NCI-H446 (cell line): ENCODE measurements at regions not wholly inside any gene's neighbourhood (a gene's known extent, or its start where the extent isn't known, plus 50 kb on each side); places are given as distances from the start of the nearest gene placed in this dataset.

Experiments
- DNase-seq, 2 experiments: peaks; one replicate each; lab custom pipeline; 2025; lab: John Stamatoyannopoulos, UW

DNA sequence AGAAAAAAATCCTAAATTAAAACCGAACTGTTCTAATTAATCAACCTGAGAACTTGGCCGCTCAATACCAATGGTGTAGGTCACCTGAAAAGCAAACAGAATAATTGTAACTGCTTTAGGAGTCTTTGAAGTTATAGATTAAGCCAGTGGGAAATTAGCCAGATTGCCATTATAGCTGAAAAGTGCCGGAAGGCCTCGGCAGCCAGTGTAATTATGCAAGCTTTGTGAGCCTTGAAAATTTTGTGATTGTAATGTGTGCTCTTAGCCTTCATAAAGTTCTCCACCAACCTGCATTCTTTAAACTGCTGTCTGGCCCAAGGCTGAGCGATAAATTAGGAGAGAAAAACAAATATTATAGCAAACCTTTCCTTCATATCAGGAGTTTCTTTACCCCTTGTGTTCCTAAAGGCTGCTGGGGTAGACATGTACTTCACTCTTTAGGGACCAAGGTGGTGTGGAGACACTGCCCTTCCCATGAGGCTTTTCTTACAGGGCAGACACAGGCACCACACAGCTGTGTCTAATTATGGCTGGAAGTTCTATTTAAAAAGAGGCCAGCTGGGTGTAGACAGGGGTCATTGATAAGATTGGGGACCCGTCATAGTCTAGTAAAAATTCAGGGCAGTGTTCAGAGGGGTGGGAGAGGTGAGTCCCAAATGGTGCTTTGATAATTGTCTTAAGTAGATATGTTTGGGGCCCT, 991.2 kb downstream of the FLRT2 start:
- no peak for DNase-seq

- DNase-seq, result no peak
Observed at GRCh38 chr14:86518298-86518697, 988.4 kb downstream of the FLRT2 start.

DNA sequence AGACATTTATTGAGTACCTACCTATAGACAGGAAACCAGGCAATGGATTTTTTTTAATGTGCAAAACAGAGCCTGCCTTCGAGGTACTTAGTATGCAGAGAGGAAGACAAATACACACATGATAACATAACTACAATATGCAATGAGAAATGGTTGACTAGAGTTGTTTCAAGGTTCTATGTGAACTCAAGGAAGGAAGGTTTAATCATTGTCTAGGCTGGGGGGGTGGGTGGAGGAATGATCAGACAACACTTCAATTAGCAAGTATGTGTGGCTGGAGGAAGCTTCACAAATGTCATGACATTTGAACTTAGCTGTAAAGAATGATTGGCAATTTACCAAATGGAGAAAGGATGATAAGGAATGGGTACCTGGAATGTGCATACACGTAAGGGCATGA, 985.3 kb downstream of the FLRT2 start:
- DNase-seq, result no peak

- DNase-seq, result no peak
Observed at GRCh38 chr14:86513564-86513963, 983.6 kb downstream of the FLRT2 start.

DNA sequence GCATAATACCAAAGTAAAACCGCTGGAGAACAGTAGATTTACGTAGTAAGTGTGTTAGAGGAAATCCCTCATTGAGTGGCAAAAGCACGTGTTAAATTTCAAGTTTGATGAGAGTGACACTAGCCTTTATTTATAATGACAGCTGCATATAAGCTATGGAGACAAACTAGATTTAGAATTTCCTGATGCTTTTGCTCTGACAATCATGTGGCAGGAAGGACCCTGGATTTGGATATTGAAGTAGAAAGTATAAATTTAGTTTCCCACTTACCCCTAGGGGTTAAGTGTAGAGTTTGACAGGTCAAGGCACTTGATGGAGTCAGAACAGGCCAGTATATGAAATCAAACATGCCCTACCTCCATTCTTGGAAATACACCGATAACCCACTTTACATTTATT, 983.1 kb downstream of the FLRT2 start:
- DNase-seq, result no peak

- no peak for DNase-seq
Observed at GRCh38 chr14:86510491-86510890, 980.5 kb downstream of the FLRT2 start.

DNA sequence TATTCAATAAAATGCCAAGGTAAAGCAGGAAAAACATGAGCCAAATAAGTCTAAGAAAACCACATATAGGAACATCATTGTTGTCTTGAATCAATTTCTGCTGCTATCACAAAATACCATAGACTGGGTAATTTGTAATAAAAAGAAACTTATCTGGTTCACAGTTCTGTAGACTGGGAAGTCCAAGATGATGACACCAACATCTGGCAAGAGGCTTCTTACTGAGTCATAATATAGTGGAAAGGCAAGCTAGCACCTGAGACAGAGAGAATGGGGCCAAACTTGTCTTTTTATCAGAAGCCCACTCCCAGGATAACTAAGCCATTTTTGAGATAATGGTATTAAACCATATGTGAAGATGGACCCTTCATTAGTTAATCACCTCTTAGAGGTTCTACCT, 975.9 kb downstream of the FLRT2 start:
- DNase-seq, result no peak

GRCh38 chr14:86501611-86502010, 971.7 kb downstream of the FLRT2 start:
- no peak for DNase-seq

GRCh38 chr14:86491743-86492142, 961.8 kb downstream of the FLRT2 start:
- DNase-seq, result no peak

DNA sequence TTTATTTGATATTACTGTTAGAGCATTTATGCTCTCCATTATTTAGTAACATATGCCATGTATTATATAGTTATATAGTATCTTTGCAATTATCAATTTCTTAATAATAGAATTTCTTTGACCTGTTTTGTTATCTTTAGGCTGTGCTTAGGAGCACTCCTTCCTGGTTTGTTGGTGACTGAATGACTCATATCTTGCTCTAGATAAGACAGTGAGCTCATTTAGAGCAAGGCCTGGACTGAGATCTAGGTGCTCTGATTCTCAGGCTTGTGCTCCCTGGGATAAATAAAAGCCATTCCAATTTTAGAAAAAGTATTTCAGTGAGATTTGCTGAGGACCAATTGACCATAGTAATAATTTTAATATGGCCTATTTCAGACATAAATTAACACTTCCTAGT, 951.2 kb downstream of the FLRT2 start:
- no peak for DNase-seq

DNA sequence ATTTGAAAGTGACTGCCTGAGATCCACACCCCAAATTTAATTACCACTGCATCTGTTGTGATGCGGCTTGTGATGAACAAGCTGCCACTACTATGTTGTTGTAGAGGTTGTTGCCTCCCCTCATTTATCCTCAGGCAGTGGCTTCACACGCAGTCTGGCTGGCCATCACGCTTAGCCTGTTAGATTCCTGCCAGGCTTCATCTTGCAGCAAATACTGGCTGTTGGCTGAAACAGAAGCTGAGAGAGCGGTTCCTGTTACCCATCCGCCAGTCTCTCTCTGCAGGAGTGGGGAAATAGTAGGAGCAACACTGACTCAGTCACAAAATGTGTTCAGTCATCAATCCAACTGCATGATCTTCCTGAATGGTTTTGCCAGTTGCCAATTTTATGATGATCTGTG, 934.4 kb downstream of the FLRT2 start:
- DNase-seq, result peak in 1 of 2 experiments; percentile 66

GRCh38 chr14:86462193-86462753, 932.3 kb downstream of the FLRT2 start:
- DNase-seq, result no peak

GRCh38 chr14:86457481-86458135, 927.7 kb downstream of the FLRT2 start:
- no peak for DNase-seq

DNA sequence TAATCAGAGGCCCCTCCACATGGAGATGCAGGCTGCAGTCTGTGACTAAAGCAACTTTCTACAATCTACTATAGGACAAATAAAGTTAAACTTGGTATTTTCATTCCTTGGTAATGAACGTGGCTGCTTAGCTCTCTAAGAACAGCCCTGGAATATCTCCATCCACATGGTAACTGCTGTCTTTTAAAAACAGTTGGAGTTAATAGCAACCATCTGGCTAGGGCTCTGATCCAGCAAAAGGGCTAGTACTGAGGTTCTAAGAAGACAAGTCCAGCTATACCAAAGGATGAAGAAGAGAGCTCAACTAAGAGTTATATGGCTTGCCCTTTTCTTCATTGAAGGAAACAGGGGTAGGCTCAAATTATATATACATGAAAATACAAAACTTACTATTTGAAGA, 920.1 kb downstream of the FLRT2 start:
- DNase-seq, result peak; percentile 30 to 41

DNA sequence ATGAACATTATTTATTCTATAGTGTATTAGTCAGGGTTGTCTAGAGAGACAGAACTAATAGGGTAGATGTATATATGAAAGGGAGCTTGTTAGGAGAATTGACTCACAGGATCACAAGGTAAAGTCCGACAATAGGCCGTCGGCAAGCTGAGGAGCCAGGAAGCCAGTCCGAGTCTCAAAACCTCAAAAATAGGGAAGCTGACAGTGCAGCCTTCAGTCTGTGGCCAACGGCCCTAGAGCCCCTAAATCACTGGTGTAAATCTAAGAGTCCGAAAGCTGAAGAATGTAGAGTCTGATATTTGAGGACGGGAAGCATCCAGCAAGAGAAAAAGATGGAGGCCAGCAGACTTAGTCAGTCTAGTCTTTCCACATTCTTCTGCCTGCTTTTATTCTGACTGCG, 912.2 kb downstream of the FLRT2 start:
- no peak for DNase-seq

DNA sequence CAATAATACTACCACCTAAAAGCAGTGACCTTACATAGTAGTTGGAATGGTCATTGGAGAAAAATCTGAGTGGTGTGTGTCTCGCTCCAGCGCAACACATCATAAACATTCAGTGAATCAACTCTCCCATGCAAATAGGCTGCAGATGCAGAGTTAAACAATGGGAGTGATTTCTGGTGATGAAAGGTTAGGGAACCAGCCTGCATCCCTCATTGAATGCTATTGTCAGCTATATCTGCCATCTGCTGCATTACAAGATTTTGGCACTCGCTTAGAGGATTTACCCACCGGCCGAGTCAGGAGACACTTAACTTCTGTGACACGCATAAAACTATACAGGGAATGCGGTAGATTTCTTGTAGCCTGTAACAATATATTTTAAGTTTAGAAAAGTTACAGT, 900.9 kb downstream of the FLRT2 start:
- DNase-seq, result peak in 1 of 2 experiments; percentile 27

DNA sequence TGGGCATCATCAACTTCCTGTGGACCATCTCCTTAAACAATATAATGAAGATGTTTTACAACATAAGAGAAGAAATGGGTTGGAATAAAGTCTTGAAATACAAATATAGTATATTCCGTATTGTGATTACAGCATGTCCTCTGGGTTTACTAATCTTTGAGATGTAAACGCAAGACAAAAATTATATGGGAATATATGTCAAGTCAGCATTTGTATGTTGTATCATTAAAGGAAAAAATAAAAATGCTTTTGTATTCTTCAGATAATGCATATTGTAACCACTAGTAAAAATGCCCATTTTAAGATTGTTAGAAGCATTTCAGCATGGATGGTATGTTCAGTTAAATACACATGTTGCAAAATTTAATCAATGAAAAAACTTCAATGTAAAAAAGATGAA, 893.3 kb downstream of the FLRT2 start:
- no peak for DNase-seq

DNA sequence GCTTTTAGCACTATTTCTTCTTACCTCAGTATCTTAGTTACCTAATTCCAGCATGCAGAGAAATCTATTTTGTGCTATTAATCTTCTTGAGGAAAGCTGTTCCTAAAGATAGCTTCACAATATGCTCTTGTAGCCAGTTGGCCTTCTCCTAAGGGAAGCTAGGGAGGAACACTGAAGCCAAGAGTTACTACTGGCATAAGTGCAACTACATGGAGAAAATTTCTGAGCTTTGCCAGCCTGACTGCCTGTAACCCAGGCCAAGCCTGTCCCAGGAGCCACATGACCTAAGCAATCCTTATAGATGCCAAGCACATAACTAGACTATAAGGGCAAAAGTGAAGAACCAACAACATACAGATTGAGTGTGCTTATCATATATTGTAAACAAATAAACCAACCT, 890.2 kb downstream of the FLRT2 start:
- peak in 1 of 2 experiments; percentile 70 for DNase-seq

GRCh38 chr14:86414146-86414545, 884.2 kb downstream of the FLRT2 start:
- no peak for DNase-seq

- peak in 1 of 2 experiments; percentile 36 for DNase-seq
Observed at GRCh38 chr14:86404989-86405649, 875.2 kb downstream of the FLRT2 start.

GRCh38 chr14:86404425-86404824, 874.5 kb downstream of the FLRT2 start:
- no peak for DNase-seq

- no peak for DNase-seq
Observed at GRCh38 chr14:86402545-86402944, 872.6 kb downstream of the FLRT2 start.

- no peak for DNase-seq
Observed at GRCh38 chr14:86391085-86391484, 861.1 kb downstream of the FLRT2 start.
